ENCODE measurements at regions not wholly inside any gene's neighbourhood (a gene's known extent, or its start where the extent isn't known, plus 50 kb on each side); places are given as distances from the start of the nearest gene placed in this dataset.

DNA sequence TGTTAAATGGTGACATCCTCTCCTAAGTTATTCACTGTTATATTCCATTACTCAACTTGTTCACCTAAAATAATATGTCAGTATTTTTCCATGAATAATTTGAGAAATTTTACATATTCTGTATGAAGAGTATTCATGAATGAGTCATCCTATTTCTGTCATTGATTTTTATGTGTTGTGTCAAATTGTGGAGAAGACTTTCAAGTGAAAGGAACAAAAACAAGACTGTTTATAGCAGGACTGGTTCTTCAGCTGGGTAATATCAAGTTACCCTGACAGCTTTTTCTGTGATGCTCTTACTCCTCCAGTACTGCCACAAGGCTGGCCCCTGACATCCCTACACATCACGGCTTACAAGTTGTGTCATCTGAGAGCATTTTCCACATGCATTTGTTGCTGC lies 847.7 kb downstream of the NCAM2 start:
- TF ChIP-seq, protein P1, sequence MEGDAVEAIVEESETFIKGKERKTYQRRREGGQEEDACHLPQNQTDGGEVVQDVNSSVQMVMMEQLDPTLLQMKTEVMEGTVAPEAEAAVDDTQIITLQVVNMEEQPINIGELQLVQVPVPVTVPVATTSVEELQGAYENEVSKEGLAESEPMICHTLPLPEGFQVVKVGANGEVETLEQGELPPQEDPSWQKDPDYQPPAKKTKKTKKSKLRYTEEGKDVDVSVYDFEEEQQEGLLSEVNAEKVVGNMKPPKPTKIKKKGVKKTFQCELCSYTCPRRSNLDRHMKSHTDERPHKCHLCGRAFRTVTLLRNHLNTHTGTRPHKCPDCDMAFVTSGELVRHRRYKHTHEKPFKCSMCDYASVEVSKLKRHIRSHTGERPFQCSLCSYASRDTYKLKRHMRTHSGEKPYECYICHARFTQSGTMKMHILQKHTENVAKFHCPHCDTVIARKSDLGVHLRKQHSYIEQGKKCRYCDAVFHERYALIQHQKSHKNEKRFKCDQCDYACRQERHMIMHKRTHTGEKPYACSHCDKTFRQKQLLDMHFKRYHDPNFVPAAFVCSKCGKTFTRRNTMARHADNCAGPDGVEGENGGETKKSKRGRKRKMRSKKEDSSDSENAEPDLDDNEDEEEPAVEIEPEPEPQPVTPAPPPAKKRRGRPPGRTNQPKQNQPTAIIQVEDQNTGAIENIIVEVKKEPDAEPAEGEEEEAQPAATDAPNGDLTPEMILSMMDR (IDR thresholded peaks at IDR 0.05) = no peak
- no peak for TF ChIP-seq POLR2A (IDR thresholded peaks at IDR 0.05)
- Histone ChIP-seq H3K4me3 (no peak overlapping the region), H3K27ac (no peak overlapping the region), H3K9me3 (no peaks in the 10 kb centered on the region), H3K27me3 (no peaks in the 10 kb centered on the region), H3K36me3 (no peaks in the 10 kb centered on the region), H3K4me1 (no peaks in the 10 kb centered on the region)
- DNase-seq = no peak

DNA sequence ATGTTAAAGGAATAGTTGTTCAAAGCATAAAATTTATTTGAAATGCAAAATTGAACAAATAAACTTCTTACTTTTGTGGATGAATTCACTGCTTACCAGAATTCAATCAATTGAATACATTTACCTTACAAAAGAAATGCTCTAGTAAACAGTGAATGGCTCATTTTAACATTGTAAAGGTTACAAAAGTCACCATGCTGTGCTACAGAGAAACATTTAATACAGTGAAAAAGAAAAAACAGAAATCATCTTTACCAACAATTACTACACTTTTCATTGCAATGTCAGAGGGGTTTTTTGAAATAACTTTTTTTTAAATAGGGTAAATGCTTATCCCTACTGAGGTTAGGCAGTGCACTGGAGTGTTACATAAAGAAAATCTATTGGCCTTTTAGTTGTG lies 853.0 kb downstream of the NCAM2 start:
- H3K9me3 ChIP-seq = no peaks in the 10 kb centered on the region
- no peak overlapping the region for H3K27ac ChIP-seq
- H3K4me1 ChIP-seq = no peaks in the 10 kb centered on the region
- H3K36me3 ChIP-seq = no peaks in the 10 kb centered on the region
- TF ChIP-seq, protein P1 (IDR thresholded peaks at IDR 0.05) = no peak
- TF ChIP-seq POLR2A (IDR thresholded peaks at IDR 0.05) = no peak
- DNase-seq = no peak
- no peaks in the 10 kb centered on the region for H3K27me3 ChIP-seq
- no peak overlapping the region for H3K4me3 ChIP-seq

DNA sequence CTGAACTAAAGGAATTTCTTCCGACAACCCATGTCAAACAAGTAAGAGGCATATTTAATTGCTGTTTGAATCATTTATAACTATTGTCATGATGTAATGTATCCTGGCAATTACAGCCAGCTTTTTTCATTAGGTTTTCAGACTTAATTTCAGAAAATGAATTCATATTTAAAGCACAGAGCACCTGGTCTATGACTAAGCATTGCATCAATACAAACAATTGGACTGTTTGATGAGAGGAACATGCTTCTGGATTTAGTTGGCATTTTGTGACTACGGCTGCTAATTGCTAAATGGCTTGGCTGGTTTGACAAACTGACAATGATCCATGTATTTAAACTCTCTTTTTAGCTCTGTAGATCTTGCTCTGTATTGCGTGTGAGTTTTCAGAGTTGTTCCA lies 853.4 kb downstream of the NCAM2 start:
- H3K36me3 ChIP-seq = no peaks in the 10 kb centered on the region
- H3K27me3 ChIP-seq = no peaks in the 10 kb centered on the region
- no peaks in the 10 kb centered on the region for H3K4me1 ChIP-seq
- DNase-seq = no peak
- H3K27ac ChIP-seq = no peak overlapping the region
- TF ChIP-seq POLR2A (IDR thresholded peaks at IDR 0.05) = no peak
- TF ChIP-seq, protein P1 (IDR thresholded peaks at IDR 0.05) = no peak
- no peaks in the 10 kb centered on the region for H3K9me3 ChIP-seq
- H3K4me3 ChIP-seq = no peak overlapping the region

DNA sequence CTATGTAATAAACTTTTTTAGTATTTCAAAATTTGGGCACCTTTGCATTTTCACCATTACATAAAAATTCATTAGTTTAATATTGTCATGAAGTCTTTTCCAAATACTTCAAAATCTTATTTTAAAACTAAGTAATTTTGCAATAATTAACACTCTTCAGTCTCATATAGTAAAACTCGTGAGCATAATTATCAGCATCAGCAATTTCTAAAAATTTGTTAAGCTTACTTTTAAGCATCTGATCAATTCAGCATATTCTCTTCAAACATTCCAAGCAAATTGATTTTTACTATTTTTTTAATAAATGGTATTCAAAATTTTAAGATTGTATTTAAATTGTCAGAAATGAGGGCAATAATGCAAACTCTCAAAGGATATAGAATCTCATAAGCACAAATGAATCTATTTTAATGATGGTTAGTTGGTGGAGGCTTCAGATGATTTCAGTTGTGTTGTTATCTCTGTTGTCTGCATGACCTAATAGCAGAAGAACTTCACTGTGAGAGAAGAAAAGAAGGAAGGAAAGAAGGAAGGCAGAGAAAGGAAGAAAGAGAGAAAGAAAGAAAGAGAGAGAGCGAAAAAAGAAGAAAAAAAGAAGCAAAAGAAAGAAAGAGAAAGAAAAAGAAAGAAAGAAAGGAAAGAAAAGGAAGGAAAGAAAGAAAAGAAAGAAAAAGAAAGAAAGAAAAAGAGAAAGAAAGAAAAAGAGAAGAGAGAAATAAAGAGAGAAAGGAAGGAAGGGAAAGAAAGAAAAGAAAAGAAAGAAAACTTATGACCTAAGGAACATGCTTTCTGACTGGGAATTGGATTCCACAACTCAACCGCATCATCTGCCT lies 860.5 kb downstream of the NCAM2 start:
- TF ChIP-seq POLR2A (IDR thresholded peaks at IDR 0.05) = no peak
- TF ChIP-seq, protein P1 (IDR thresholded peaks at IDR 0.05) = no peak

DNA sequence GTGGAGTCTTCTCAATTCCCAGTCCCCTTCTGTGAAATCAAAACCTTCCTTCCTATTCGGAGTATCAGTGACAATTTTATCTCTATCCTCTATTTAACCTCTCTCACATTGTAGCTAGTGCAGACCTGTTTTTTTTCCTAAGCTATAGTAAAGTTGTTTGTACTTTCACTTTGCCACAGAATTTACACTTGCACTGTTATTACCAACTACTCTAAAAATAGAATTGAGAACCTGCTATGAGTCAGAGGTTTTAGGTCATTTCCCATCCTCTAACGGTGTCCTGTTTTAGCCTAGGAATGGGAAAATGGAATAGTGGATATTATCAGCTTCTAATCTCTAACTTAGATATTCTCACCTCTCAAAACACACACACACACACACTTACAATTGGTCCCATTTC lies 862.7 kb downstream of the NCAM2 start:
- no peak overlapping the region for H3K27ac ChIP-seq
- no peak for DNase-seq
- no peaks in the 10 kb centered on the region for H3K4me1 ChIP-seq
- H3K9me3 ChIP-seq = no peaks in the 10 kb centered on the region
- H3K27me3 ChIP-seq = no peaks in the 10 kb centered on the region
- H3K4me3 ChIP-seq = no peak overlapping the region
- no peaks in the 10 kb centered on the region for H3K36me3 ChIP-seq
- TF ChIP-seq POLR2A (IDR thresholded peaks at IDR 0.05) = no peak
- TF ChIP-seq, protein P1 (IDR thresholded peaks at IDR 0.05) = no peak

More for the DNA sequence above, 860.5 kb downstream of the NCAM2 start:
- Histone ChIP-seq H3K4me3 (no peak overlapping the region), H3K36me3 (no peaks in the 10 kb centered on the region), H3K27ac (no peak overlapping the region), H3K4me1 (no peaks in the 10 kb centered on the region), H3K9me3 (no peaks in the 10 kb centered on the region), H3K27me3 (no peaks in the 10 kb centered on the region)
- no peak for DNase-seq

Measured in Peyer's patch (tissue), 4 donors.